HTR-8/SVneo (cell line): ENCODE measurements at regions not wholly inside any gene's neighbourhood (a gene's known extent, or its start where the extent isn't known, plus 50 kb on each side); places are given as distances from the start of the nearest gene placed in this dataset.

ENCODE experiments used
- DNase-seq: peaks from one replicate; pipeline ENCODE4 v3.0.0; 2011; ENCODE audit warnings: low spot score, mixed read lengths; ENCODE audit not compliant: insufficient read length
- FAIRE-seq: peaks from 2 replicates; lab custom pipeline; 2011; peaks lifted over from hg19 to GRCh38; lab: Jason Lieb, UNC

- no peak for FAIRE-seq
- no peak for DNase-seq
Observed at GRCh38 chr6:113802779-113803178, 54.4 kb upstream of the MARCKS start.

- no peak for DNase-seq
- FAIRE-seq = peak; percentile 60
Observed at GRCh38 chr6:113805173-113805790, 51.9 kb upstream of the MARCKS start.

GRCh38 chr6:113805811-113806495, 51.2 kb upstream of the MARCKS start:
- DNase-seq (no peak), FAIRE-seq (no peak)
